ENCODE measurements at regions not wholly inside any gene's neighbourhood (a gene's known extent, or its start where the extent isn't known, plus 50 kb on each side); places are given as distances from the start of the nearest gene placed in this dataset.

GRCh38 chr13:111434578-111435159 is 114.2 kb downstream of the TEX29 start:
- TF ChIP-seq CTCF (optimal IDR thresholded peaks at IDR 0.05 in 1 of 3, IDR thresholded peaks at IDR 0.05 in 1 of 3, conservative IDR thresholded peaks at IDR 0.05 in 1 of 3; ENCODE audit: extremely low read depth in 1 of 3, insufficient read depth in 2 of 3, low read length in 3 of 3) (no peak), EZH2 (IDR thresholded peaks at IDR 0.05; ENCODE audit: low read length) (no peak)

All from keratinocyte (primary cell).